Activated CD4-positive, alpha-beta T cell treated with anti-CD3 and anti-CD28 coated beads, Interleukin-2, amount 10 ng/mL, durations not matched to agents 7 days and 5 days (primary cell): ENCODE measurements at regions not wholly inside any gene's neighbourhood (a gene's known extent, or its start where the extent isn't known, plus 50 kb on each side); places are given as distances from the start of the nearest gene placed in this dataset.

ENCODE experiments used
- CTCF ChIA-PET: fragments of 350-600 bp; sonication (Branson Sonifier 250); formaldehyde crosslinking; loops from one replicate; lab custom pipeline; 2021; ENCODE audit warnings: antibody characterized with exemption; lab: Charles Lee
- POLR2A ChIA-PET: fragments of 350-600 bp; sonication (Branson Sonifier 250); formaldehyde crosslinking; loops from one replicate; lab custom pipeline; 2021; ENCODE audit warnings: antibody characterized with exemption; lab: Charles Lee
- DNase-seq: peaks from one replicate; pipeline ENCODE4 v3.0.0-alpha.2; 2020
- H3K27ac Mint-ChIP-seq: one replicate; pipeline ENCODE4 v1.8.0; 2021; ENCODE audit warnings: mild to moderate bottlenecking, moderate library complexity, mixed read lengths
- H3K27me3 Mint-ChIP-seq: one replicate; pipeline ENCODE4 v1.8.0; 2021; ENCODE audit warnings: mixed read lengths
- H3K36me3 Mint-ChIP-seq: one replicate; pipeline ENCODE4 v1.8.0; 2021; ENCODE audit warnings: low read depth, mixed read lengths
- H3K4me1 Mint-ChIP-seq: one replicate; pipeline ENCODE4 v1.8.0; 2021; ENCODE audit warnings: mixed read lengths
- H3K4me3 Mint-ChIP-seq: one replicate; pipeline ENCODE4 v1.8.0; 2021; ENCODE audit warnings: mild to moderate bottlenecking, moderate library complexity, mixed read lengths
- H3K9me3 Mint-ChIP-seq: one replicate; pipeline ENCODE4 v1.8.0; 2021; ENCODE audit warnings: mixed read lengths

GRCh38 chr5:143665866-143666265 lies 146.1 kb upstream of the HMHB1 start:
- Mint-ChIP-seq H3K9me3 (peaks cover 9% of the 10 kb centered on the region), H3K36me3 (no peaks in the 10 kb centered on the region), H3K4me3 (no peak overlapping the region), H3K27me3 (no peaks in the 10 kb centered on the region), H3K27ac (no peak overlapping the region), H3K4me1 (no peaks in the 10 kb centered on the region)
- no peak for DNase-seq
- CTCF ChIA-PET: no interaction called here
- POLR2A ChIA-PET: no interaction called here

- H3K4me1 Mint-ChIP-seq: no peaks in the 10 kb centered on the region
- H3K36me3 Mint-ChIP-seq: no peaks in the 10 kb centered on the region
- CTCF ChIA-PET: no interaction called here
- DNase-seq: no peak
- no peak overlapping the region for H3K4me3 Mint-ChIP-seq
- no peaks in the 10 kb centered on the region for H3K9me3 Mint-ChIP-seq
- H3K27ac Mint-ChIP-seq: no peak overlapping the region
- H3K27me3 Mint-ChIP-seq: peaks cover 3% of the 10 kb centered on the region
- POLR2A ChIA-PET: no interaction called here
Observed at GRCh38 chr5:143664623-143665022, 147.3 kb upstream of the HMHB1 start.

GRCh38 chr5:143663872-143664271 lies 148.1 kb upstream of the HMHB1 start:
- Mint-ChIP-seq H3K4me1 (no peaks in the 10 kb centered on the region), H3K27ac (no peak overlapping the region), H3K9me3 (no peaks in the 10 kb centered on the region), H3K27me3 (peaks cover 5% of the 10 kb centered on the region), H3K36me3 (no peaks in the 10 kb centered on the region), H3K4me3 (no peak overlapping the region)
- CTCF ChIA-PET: interaction anchor here (1.5 kb wide), 1 partner anchor 56 kb away, joined by 3 read pairs; no protein-coding TSS in a partner anchor
- DNase-seq: no peak
- POLR2A ChIA-PET: no interaction called here

- ChIA-PET CTCF (interaction anchor here (0.7 kb wide), 1 partner anchor 287 kb away, joined by 3 read pairs; no protein-coding TSS in a partner anchor), POLR2A (no interaction called here)
- Mint-ChIP-seq H3K4me3 (no peak overlapping the region), H3K27me3 (peaks cover 5% of the 10 kb centered on the region), H3K4me1 (no peaks in the 10 kb centered on the region), H3K9me3 (no peaks in the 10 kb centered on the region), H3K36me3 (no peaks in the 10 kb centered on the region), H3K27ac (no peak overlapping the region)
- DNase-seq: no peak
Observed at GRCh38 chr5:143662020-143662419, 149.9 kb upstream of the HMHB1 start.

- CTCF ChIA-PET: no interaction called here
- POLR2A ChIA-PET: no interaction called here
- Mint-ChIP-seq H3K9me3 (no peaks in the 10 kb centered on the region), H3K4me3 (no peak overlapping the region), H3K27me3 (peaks cover 5% of the 10 kb centered on the region), H3K36me3 (no peaks in the 10 kb centered on the region), H3K4me1 (no peaks in the 10 kb centered on the region), H3K27ac (no peak overlapping the region)
- DNase-seq: no peak
Observed at GRCh38 chr5:143660625-143661024, 151.3 kb upstream of the HMHB1 start.

- Mint-ChIP-seq H3K9me3 (no peaks in the 10 kb centered on the region), H3K4me1 (no peaks in the 10 kb centered on the region), H3K27me3 (peaks cover 5% of the 10 kb centered on the region), H3K4me3 (no peak overlapping the region), H3K36me3 (no peaks in the 10 kb centered on the region), H3K27ac (no peak overlapping the region)
- ChIA-PET POLR2A (no interaction called here), CTCF (no interaction called here)
- no peak for DNase-seq
Observed at GRCh38 chr5:143659599-143660238, 152.2 kb upstream of the HMHB1 start.

GRCh38 chr5:143658956-143659355 lies 153.0 kb upstream of the HMHB1 start:
- peaks cover 5% of the 10 kb centered on the region for H3K27me3 Mint-ChIP-seq
- no peak for DNase-seq
- no peaks in the 10 kb centered on the region for H3K36me3 Mint-ChIP-seq
- no peak overlapping the region for H3K4me3 Mint-ChIP-seq
- ChIA-PET CTCF (no interaction called here), POLR2A (no interaction called here)
- no peaks in the 10 kb centered on the region for H3K4me1 Mint-ChIP-seq
- H3K27ac Mint-ChIP-seq: no peak overlapping the region
- H3K9me3 Mint-ChIP-seq: no peaks in the 10 kb centered on the region

- DNase-seq: no peak
- ChIA-PET POLR2A (no interaction called here), CTCF (no interaction called here)
- H3K4me3 Mint-ChIP-seq: no peak overlapping the region
- no peaks in the 10 kb centered on the region for H3K36me3 Mint-ChIP-seq
- H3K4me1 Mint-ChIP-seq: no peaks in the 10 kb centered on the region
- H3K27ac Mint-ChIP-seq: no peak overlapping the region
- no peaks in the 10 kb centered on the region for H3K9me3 Mint-ChIP-seq
- H3K27me3 Mint-ChIP-seq: peaks cover 5% of the 10 kb centered on the region
Observed at GRCh38 chr5:143657647-143658285, 154.2 kb upstream of the HMHB1 start.

GRCh38 chr5:143653766-143654282 lies 158.1 kb upstream of the HMHB1 start:
- Mint-ChIP-seq H3K4me1 (no peaks in the 10 kb centered on the region), H3K27me3 (no peaks in the 10 kb centered on the region), H3K36me3 (no peaks in the 10 kb centered on the region), H3K27ac (no peak overlapping the region), H3K9me3 (no peaks in the 10 kb centered on the region), H3K4me3 (no peak overlapping the region)
- no peak for DNase-seq
- ChIA-PET POLR2A (no interaction called here), CTCF (no interaction called here)

- no peak overlapping the region for H3K27ac Mint-ChIP-seq
- no peaks in the 10 kb centered on the region for H3K36me3 Mint-ChIP-seq
- ChIA-PET POLR2A (no interaction called here), CTCF (interaction anchor here (0.6 kb wide), 1 partner anchor 633 kb away, joined by 3 read pairs; no protein-coding TSS in a partner anchor)
- H3K4me1 Mint-ChIP-seq: no peaks in the 10 kb centered on the region
- no peak for DNase-seq
- no peaks in the 10 kb centered on the region for H3K27me3 Mint-ChIP-seq
- no peaks in the 10 kb centered on the region for H3K9me3 Mint-ChIP-seq
- no peak overlapping the region for H3K4me3 Mint-ChIP-seq
Observed at GRCh38 chr5:143653256-143653655, 158.7 kb upstream of the HMHB1 start.

GRCh38 chr5:143652108-143652700 lies 159.8 kb upstream of the HMHB1 start:
- no peaks in the 10 kb centered on the region for H3K36me3 Mint-ChIP-seq
- no peak overlapping the region for H3K4me3 Mint-ChIP-seq
- H3K4me1 Mint-ChIP-seq: no peaks in the 10 kb centered on the region
- DNase-seq: no peak
- no peaks in the 10 kb centered on the region for H3K27me3 Mint-ChIP-seq
- CTCF ChIA-PET: no interaction called here
- H3K9me3 Mint-ChIP-seq: no peaks in the 10 kb centered on the region
- H3K27ac Mint-ChIP-seq: no peak overlapping the region
- POLR2A ChIA-PET: no interaction called here

- ChIA-PET CTCF (interaction anchor here (0.7 kb wide), 1 partner anchor 176 kb away, joined by 3 read pairs; no protein-coding TSS in a partner anchor), POLR2A (no interaction called here)
- no peaks in the 10 kb centered on the region for H3K4me1 Mint-ChIP-seq
- H3K36me3 Mint-ChIP-seq: no peaks in the 10 kb centered on the region
- H3K27ac Mint-ChIP-seq: no peak overlapping the region
- H3K4me3 Mint-ChIP-seq: no peak overlapping the region
- H3K27me3 Mint-ChIP-seq: no peaks in the 10 kb centered on the region
- DNase-seq: no peak
- H3K9me3 Mint-ChIP-seq: no peaks in the 10 kb centered on the region
Observed at GRCh38 chr5:143649937-143650621, 161.9 kb upstream of the HMHB1 start.

- H3K4me3 Mint-ChIP-seq: no peak overlapping the region
Observed at GRCh38 chr5:143648696-143649095, 163.3 kb upstream of the HMHB1 start.

More at GRCh38 chr5:143648696-143649095, 163.3 kb upstream of the HMHB1 start:
- H3K27ac Mint-ChIP-seq: no peak overlapping the region
- ChIA-PET POLR2A (no interaction called here), CTCF (interaction anchor here (0.7 kb wide), 1 partner anchor 20 kb away, joined by 3 read pairs; no protein-coding TSS in a partner anchor)
- no peak for DNase-seq
- no peaks in the 10 kb centered on the region for H3K9me3 Mint-ChIP-seq
- no peaks in the 10 kb centered on the region for H3K36me3 Mint-ChIP-seq
- H3K27me3 Mint-ChIP-seq: no peaks in the 10 kb centered on the region
- H3K4me1 Mint-ChIP-seq: no peaks in the 10 kb centered on the region
